Heart left ventricle (tissue), 13 donors: ENCODE measurements at regions not wholly inside any gene's neighbourhood (a gene's known extent, or its start where the extent isn't known, plus 50 kb on each side); places are given as distances from the start of the nearest gene placed in this dataset.

ENCODE experiments used
- CTCF ChIP-seq, 12 donors: fragments of 200-600 bp; sonication (generic) in 4 of 12; IDR thresholded peaks; one replicate each; pipeline versions ENCODE4 v1.5.0 to v1.8.0; 2018 to 2022; ENCODE audit warnings: antibody characterized with exemption in 12 of 12, mild to moderate bottlenecking in 5 of 12
- POLR2A ChIP-seq, 2 donors: fragments of 450-650 bp; IDR thresholded peaks; one replicate each; pipeline ENCODE4 v1.6.1; 2017; ENCODE audit warnings: antibody characterized with exemption in 2 of 2, mild to moderate bottlenecking in 2 of 2, moderate library complexity in 2 of 2
- donor health status: ischemic (EF 13 %, LVEDD 7.1; RV severe dilation, severe dysfunction).
- donor health status: DM: no; HTN: yes; CAD: no.
- donor health status: DM: no; HTN: no; CAD: no.
- donor health status: ischemic (EF 25% LVEDD 6.9; RV normal size, moderate dysfunction).
- donor health status: ischemic (EF 25% LVEDD 5.7; RV mildly dilated, moderate dysfunction).
- donor health status: ischemic (EF 35%, LVEDD 5.7; RV mildly dilated, moderate dysfunction).
- donor health status: nonischemic (EF 11% LVEDD 7.7; RV severe dilation, severe dysfunction).
- donor health status: DM: yes; HTN: yes; CAD: no.
- donor health status: PGD.
- donor health status: ischemic (EF 29% LVEDD 5.4; RV normal size, mild dysfunction).
- donor health status: nonischemic (EF 23%, LVEDD 6.1; RV moderate dilation, normal function).

GRCh38 chr4:4614925-4615678 is 73.3 kb upstream of the STX18 start:
- TF ChIP-seq CTCF (IDR thresholded peaks at IDR 0.05) (no peak), POLR2A (IDR thresholded peaks at IDR 0.05) (no peak)
